ENCODE measurements at regions not wholly inside any gene's neighbourhood (a gene's known extent, or its start where the extent isn't known, plus 50 kb on each side); places are given as distances from the start of the nearest gene placed in this dataset.

DNA sequence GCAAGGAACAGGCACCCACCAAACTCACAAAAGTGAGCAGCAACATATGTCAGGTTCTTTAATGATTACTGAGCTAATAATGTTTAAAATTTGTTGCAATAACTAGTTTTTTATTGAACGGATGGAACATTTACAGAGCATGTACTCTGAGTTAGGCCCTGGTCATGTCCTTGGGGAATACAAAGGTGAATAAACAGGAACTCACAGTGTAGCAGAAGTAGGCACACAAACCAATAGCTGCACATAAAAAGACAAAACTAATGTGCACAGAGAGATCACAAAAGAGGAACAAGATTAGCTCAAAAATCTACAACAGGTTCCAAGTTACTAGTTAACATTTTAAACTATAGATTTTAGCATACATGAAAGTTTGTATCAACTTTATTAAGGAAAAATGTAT is 505.3 kb upstream of the PPP2R3A start:
- WGBS, 3 donors: 69 to 86% (median 76%) methylated on average over 1 of the region's 1 CpG
- Histone ChIP-seq H3K4me1 (ENCODE audit: control insufficient read depth in 3 of 3, insufficient read depth in 2 of 3, low read depth in 1 of 3, low read length in 2 of 3) (no peaks in the 10 kb centered on the region), H3K27me3 (ENCODE audit: control insufficient read depth in 3 of 3, insufficient read depth in 3 of 3, low read length in 3 of 3) (peaks cover 0 to 6% (median 0%) of the 10 kb centered on the region in 3 donors), H3K4me3 (ENCODE audit: low read depth in 1 of 3, low read length in 3 of 3) (no peak overlapping the region), H3K9me3 (ENCODE audit: control insufficient read depth in 2 of 2, insufficient read depth in 1 of 2, low read depth in 1 of 2, low read length in 1 of 2) (no peaks in the 10 kb centered on the region), H3K36me3 (ENCODE audit: control insufficient read depth in 3 of 3, insufficient read depth in 2 of 3, low read depth in 1 of 3, low read length in 3 of 3) (no peaks in the 10 kb centered on the region), H3K27ac (ENCODE audit: low read depth in 1 of 3, low read length in 2 of 3) (no peak overlapping the region)
- no peak for DNase-seq
- no peak for FAIRE-seq

DNA sequence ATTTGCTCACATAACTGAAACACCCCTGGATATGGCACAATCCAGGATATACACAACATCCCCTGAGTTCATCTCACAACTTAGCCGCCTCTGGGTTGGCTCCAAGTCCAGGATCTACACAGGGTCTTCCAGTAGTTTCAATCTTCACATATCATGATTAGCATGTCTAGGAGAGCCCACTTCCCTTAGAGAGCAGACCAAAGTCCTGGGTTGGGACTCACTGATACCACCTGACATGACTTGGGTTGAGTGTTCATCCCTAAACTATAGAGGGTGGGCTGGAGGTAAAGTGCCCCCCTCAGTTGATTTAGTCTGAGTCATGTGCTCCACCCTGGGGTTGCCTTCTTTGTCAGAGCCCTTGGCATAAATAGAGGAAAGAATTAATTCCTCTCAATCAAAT is 493.6 kb upstream of the PPP2R3A start:
- 85 to 100% (median 86%) methylated on average over 1 of the region's 1 CpG for WGBS, 3 donors
- FAIRE-seq: no peak
- no peaks in the 10 kb centered on the region for H3K9me3 ChIP-seq (ENCODE audit: control insufficient read depth in 2 of 2, insufficient read depth in 1 of 2, low read depth in 1 of 2, low read length in 1 of 2)
- H3K36me3 ChIP-seq (ENCODE audit: control insufficient read depth in 3 of 3, insufficient read depth in 2 of 3, low read depth in 1 of 3, low read length in 3 of 3): no peaks in the 10 kb centered on the region
- no peaks in the 10 kb centered on the region for H3K4me1 ChIP-seq (ENCODE audit: control insufficient read depth in 3 of 3, insufficient read depth in 2 of 3, low read depth in 1 of 3, low read length in 2 of 3)
- no peak overlapping the region for H3K4me3 ChIP-seq (ENCODE audit: low read depth in 1 of 3, low read length in 3 of 3)
- no peak for DNase-seq
- H3K27me3 ChIP-seq (ENCODE audit: control insufficient read depth in 3 of 3, insufficient read depth in 3 of 3, low read length in 3 of 3): no peaks in the 10 kb centered on the region
- no peak overlapping the region for H3K27ac ChIP-seq (ENCODE audit: low read depth in 1 of 3, low read length in 2 of 3)

GRCh38 chr3:135473449-135473848 is 492.1 kb upstream of the PPP2R3A start:
- Histone ChIP-seq H3K9me3 (ENCODE audit: control insufficient read depth in 2 of 2, insufficient read depth in 1 of 2, low read depth in 1 of 2, low read length in 1 of 2) (no peaks in the 10 kb centered on the region), H3K4me3 (ENCODE audit: low read depth in 1 of 3, low read length in 3 of 3) (no peak overlapping the region), H3K4me1 (ENCODE audit: control insufficient read depth in 3 of 3, insufficient read depth in 2 of 3, low read depth in 1 of 3, low read length in 2 of 3) (no peaks in the 10 kb centered on the region), H3K27ac (ENCODE audit: low read depth in 1 of 3, low read length in 2 of 3) (no peak overlapping the region), H3K36me3 (ENCODE audit: control insufficient read depth in 3 of 3, insufficient read depth in 2 of 3, low read depth in 1 of 3, low read length in 3 of 3) (no peaks in the 10 kb centered on the region), H3K27me3 (ENCODE audit: control insufficient read depth in 3 of 3, insufficient read depth in 3 of 3, low read length in 3 of 3) (no peaks in the 10 kb centered on the region)
- FAIRE-seq (no peak), DNase-seq (no peak)

DNA sequence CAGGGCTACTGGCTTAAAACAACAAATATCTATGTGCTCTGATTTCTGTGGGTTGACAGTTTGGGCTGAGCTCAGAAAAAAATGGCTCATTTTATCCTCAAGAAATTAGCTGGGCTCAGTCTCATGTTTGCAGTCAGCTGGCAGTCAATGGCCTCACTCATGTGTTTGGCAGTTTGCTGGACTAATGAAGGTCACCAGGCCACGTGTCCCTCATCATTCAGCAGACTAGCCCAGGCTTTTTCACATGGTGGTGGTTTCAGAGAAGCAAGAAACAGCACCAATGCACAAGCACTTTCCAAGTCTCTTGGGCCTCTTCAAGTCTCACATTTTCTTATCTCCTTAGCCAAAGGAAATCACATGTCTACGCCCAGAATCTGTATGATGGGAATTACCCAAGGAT is 478.3 kb upstream of the PPP2R3A start:
- Histone ChIP-seq H3K27ac (ENCODE audit: low read depth in 1 of 3, low read length in 2 of 3) (no peak overlapping the region), H3K4me3 (ENCODE audit: low read depth in 1 of 3, low read length in 3 of 3) (no peak overlapping the region), H3K27me3 (ENCODE audit: control insufficient read depth in 3 of 3, insufficient read depth in 3 of 3, low read length in 3 of 3) (no peaks in the 10 kb centered on the region), H3K36me3 (ENCODE audit: control insufficient read depth in 3 of 3, insufficient read depth in 2 of 3, low read depth in 1 of 3, low read length in 3 of 3) (no peaks in the 10 kb centered on the region), H3K4me1 (ENCODE audit: control insufficient read depth in 3 of 3, insufficient read depth in 2 of 3, low read depth in 1 of 3, low read length in 2 of 3) (no peaks in the 10 kb centered on the region), H3K9me3 (ENCODE audit: control insufficient read depth in 2 of 2, insufficient read depth in 1 of 2, low read depth in 1 of 2, low read length in 1 of 2) (no peaks in the 10 kb centered on the region)
- FAIRE-seq (no peak), DNase-seq (no peak)
- 60 to 65% (median 64%) methylated on average over 2 of the region's 2 CpGs for WGBS, 3 donors

- FAIRE-seq (no peak), DNase-seq (no peak)
- Histone ChIP-seq H3K27me3 (ENCODE audit: control insufficient read depth in 3 of 3, insufficient read depth in 3 of 3, low read length in 3 of 3) (peaks cover 0 to 1% (median 0%) of the 10 kb centered on the region in 3 donors), H3K9me3 (ENCODE audit: control insufficient read depth in 2 of 2, insufficient read depth in 1 of 2, low read depth in 1 of 2, low read length in 1 of 2) (no peaks in the 10 kb centered on the region), H3K27ac (ENCODE audit: low read depth in 1 of 3, low read length in 2 of 3) (no peak overlapping the region), H3K4me3 (ENCODE audit: low read depth in 1 of 3, low read length in 3 of 3) (no peak overlapping the region), H3K4me1 (ENCODE audit: control insufficient read depth in 3 of 3, insufficient read depth in 2 of 3, low read depth in 1 of 3, low read length in 2 of 3) (no peaks in the 10 kb centered on the region), H3K36me3 (ENCODE audit: control insufficient read depth in 3 of 3, insufficient read depth in 2 of 3, low read depth in 1 of 3, low read length in 3 of 3) (no peaks in the 10 kb centered on the region)
- 78 to 82% (median 81%) methylated on average over 4 of the region's 4 CpGs for WGBS, 3 donors
These were observed 475.2 kb upstream of the PPP2R3A start for GRCh38 chr3:135490219-135490915.

DNA sequence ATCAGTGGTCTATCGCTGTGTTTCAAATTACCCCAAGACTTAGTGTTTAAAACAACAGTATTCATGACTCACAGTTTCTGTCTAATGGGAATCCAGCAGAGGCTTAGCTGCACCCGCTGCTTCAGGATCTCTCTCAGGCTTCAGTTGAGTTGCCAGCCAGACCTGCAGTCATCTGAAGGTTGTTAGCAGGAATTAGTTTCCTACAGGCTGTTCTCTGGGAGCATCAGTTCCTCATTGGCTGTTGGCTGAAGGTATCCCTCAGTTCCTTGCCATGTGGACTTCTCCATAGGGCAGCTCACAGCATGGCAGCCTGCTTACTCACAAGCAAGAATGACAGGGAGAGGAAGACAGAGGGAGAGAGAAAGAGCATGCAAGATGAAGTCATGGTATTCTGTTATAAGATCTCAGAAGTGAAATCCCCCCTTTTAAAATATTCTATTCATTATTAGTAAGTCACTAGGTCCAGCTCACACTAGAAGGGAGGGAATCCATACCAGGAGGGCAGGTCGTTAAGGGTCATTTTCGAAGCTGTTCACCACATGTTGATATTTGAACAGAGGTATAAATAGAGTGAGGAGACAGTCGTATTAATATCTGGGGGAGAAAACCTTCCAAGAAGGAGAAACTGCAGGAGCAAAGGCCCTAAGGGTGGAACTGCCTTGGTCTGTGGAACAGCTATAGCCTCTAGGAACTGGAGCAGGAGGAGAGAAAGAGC is 473.9 kb upstream of the PPP2R3A start:
- no peaks in the 10 kb centered on the region for H3K4me1 ChIP-seq (ENCODE audit: control insufficient read depth in 3 of 3, insufficient read depth in 2 of 3, low read depth in 1 of 3, low read length in 2 of 3)
- FAIRE-seq (no peak), DNase-seq (no peak)
- WGBS, 3 donors: 72 to 79% (median 78%) methylated on average over 5 of the region's 5 CpGs
- no peak overlapping the region for H3K4me3 ChIP-seq (ENCODE audit: low read depth in 1 of 3, low read length in 3 of 3)
- H3K27me3 ChIP-seq (ENCODE audit: control insufficient read depth in 3 of 3, insufficient read depth in 3 of 3, low read length in 3 of 3): peaks cover 0 to 4% (median 1%) of the 10 kb centered on the region in 3 donors
- no peaks in the 10 kb centered on the region for H3K36me3 ChIP-seq (ENCODE audit: control insufficient read depth in 3 of 3, insufficient read depth in 2 of 3, low read depth in 1 of 3, low read length in 3 of 3)
- no peak overlapping the region for H3K27ac ChIP-seq (ENCODE audit: low read depth in 1 of 3, low read length in 2 of 3)
- no peaks in the 10 kb centered on the region for H3K9me3 ChIP-seq (ENCODE audit: control insufficient read depth in 2 of 2, insufficient read depth in 1 of 2, low read depth in 1 of 2, low read length in 1 of 2)

DNA sequence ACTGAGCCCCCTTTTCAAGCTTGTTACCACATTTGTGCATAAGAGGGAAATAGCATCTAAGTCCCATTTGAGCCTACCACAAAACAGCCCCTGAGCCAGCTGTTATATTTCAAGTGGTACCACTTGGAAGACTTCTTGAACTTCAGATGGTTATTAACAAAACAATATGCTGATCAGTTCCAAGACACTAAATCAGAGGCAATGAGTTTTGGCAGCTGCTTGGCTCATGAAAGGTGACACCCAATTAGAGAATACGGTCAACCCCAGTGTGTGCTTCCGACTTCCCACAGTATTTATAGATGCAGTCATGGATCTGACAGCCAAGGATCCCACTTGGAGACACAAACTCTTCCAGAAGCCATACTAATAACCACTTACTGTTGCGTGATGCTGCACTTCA is 469.6 kb upstream of the PPP2R3A start:
- H3K9me3 ChIP-seq (ENCODE audit: control insufficient read depth in 2 of 2, insufficient read depth in 1 of 2, low read depth in 1 of 2, low read length in 1 of 2): no peaks in the 10 kb centered on the region
- H3K4me3 ChIP-seq (ENCODE audit: low read depth in 1 of 3, low read length in 3 of 3): no peak overlapping the region
- H3K36me3 ChIP-seq (ENCODE audit: control insufficient read depth in 3 of 3, insufficient read depth in 2 of 3, low read depth in 1 of 3, low read length in 3 of 3): no peaks in the 10 kb centered on the region
- no peak for DNase-seq
- 64 to 85% (median 81%) methylated on average over 3 of the region's 3 CpGs for WGBS, 3 donors
- peaks cover 0 to 4% (median 1%) of the 10 kb centered on the region in 3 donors for H3K27me3 ChIP-seq (ENCODE audit: control insufficient read depth in 3 of 3, insufficient read depth in 3 of 3, low read length in 3 of 3)
- no peaks in the 10 kb centered on the region for H3K4me1 ChIP-seq (ENCODE audit: control insufficient read depth in 3 of 3, insufficient read depth in 2 of 3, low read depth in 1 of 3, low read length in 2 of 3)
- no peak for FAIRE-seq
- H3K27ac ChIP-seq (ENCODE audit: low read depth in 1 of 3, low read length in 2 of 3): no peak overlapping the region

GRCh38 chr3:135497979-135498378 is 467.5 kb upstream of the PPP2R3A start:
- H3K9me3 ChIP-seq (ENCODE audit: control insufficient read depth in 2 of 2, insufficient read depth in 1 of 2, low read depth in 1 of 2, low read length in 1 of 2): no peaks in the 10 kb centered on the region
- H3K4me3 ChIP-seq (ENCODE audit: low read depth in 1 of 3, low read length in 3 of 3): no peak overlapping the region
- WGBS, 3 donors: 71 to 81% (median 79%) methylated on average over 5 of the region's 5 CpGs
- no peak overlapping the region for H3K27ac ChIP-seq (ENCODE audit: low read depth in 1 of 3, low read length in 2 of 3)
- H3K4me1 ChIP-seq (ENCODE audit: control insufficient read depth in 3 of 3, insufficient read depth in 2 of 3, low read depth in 1 of 3, low read length in 2 of 3): no peaks in the 10 kb centered on the region
- H3K27me3 ChIP-seq (ENCODE audit: control insufficient read depth in 3 of 3, insufficient read depth in 3 of 3, low read length in 3 of 3): peaks cover 0 to 16% (median 0%) of the 10 kb centered on the region in 3 donors
- no peak for DNase-seq
- H3K36me3 ChIP-seq (ENCODE audit: control insufficient read depth in 3 of 3, insufficient read depth in 2 of 3, low read depth in 1 of 3, low read length in 3 of 3): no peaks in the 10 kb centered on the region
- no peak for FAIRE-seq

Measured in small intestine (tissue), 7 donors.